Activated naive CD8-positive, alpha-beta T cell treated with anti-CD3 and anti-CD28 coated beads, Interleukin-2, amount 10 ng/mL, durations not matched to agents 7 days and 5 days (primary cell): ENCODE measurements at regions not wholly inside any gene's neighbourhood (a gene's known extent, or its start where the extent isn't known, plus 50 kb on each side); places are given as distances from the start of the nearest gene placed in this dataset.
"Not testable (repeated sequence)": the region's sequence is repeated elsewhere in the genome, so short reads cannot be mapped to it uniquely, and the experiment has no call there.

ENCODE experiments used
- ATAC-seq: fragments of 150-1000 bp; cut with Tn5 transposase; one replicate; pipeline ENCODE4 v1.10.0; 2021; ENCODE audit warnings: low read depth, moderate library complexity
- POLR2A ChIA-PET: fragments of 350-600 bp; sonication (Branson Sonifier 250); formaldehyde crosslinking; loops from one replicate; lab custom pipeline; 2021; ENCODE audit warnings: antibody characterized with exemption; lab: Charles Lee
- DNase-seq: peaks from one replicate; pipeline ENCODE4 v3.0.0; 2021
- H3K27ac Mint-ChIP-seq: one replicate; pipeline ENCODE4 v1.8.0; 2022; ENCODE audit warnings: mild to moderate bottlenecking, mixed read lengths
- H3K27me3 Mint-ChIP-seq: one replicate; pipeline ENCODE4 v1.8.0; 2022; ENCODE audit warnings: mild to moderate bottlenecking, moderate library complexity, mixed read lengths
- H3K36me3 Mint-ChIP-seq: one replicate; pipeline ENCODE4 v1.8.0; 2021; ENCODE audit warnings: mild to moderate bottlenecking, mixed read lengths
- H3K4me1 Mint-ChIP-seq: one replicate; pipeline ENCODE4 v1.8.0; 2021; ENCODE audit warnings: mixed read lengths
- H3K4me3 Mint-ChIP-seq: one replicate; pipeline ENCODE4 v1.8.0; 2022; ENCODE audit warnings: mild to moderate bottlenecking, moderate library complexity, mixed read lengths
- H3K9me3 Mint-ChIP-seq: one replicate; pipeline ENCODE4 v1.8.0; 2021; ENCODE audit warnings: mixed read lengths

- H3K27ac Mint-ChIP-seq = no peak overlapping the region
- DNase-seq (no peak), ATAC-seq (no peak)
- H3K4me1 Mint-ChIP-seq = no peaks in the 10 kb centered on the region
- POLR2A ChIA-PET = no interaction called here
- no peaks in the 10 kb centered on the region for H3K27me3 Mint-ChIP-seq
- H3K4me3 Mint-ChIP-seq = no peak overlapping the region
- peaks cover 3% of the 10 kb centered on the region for H3K9me3 Mint-ChIP-seq
- no peaks in the 10 kb centered on the region for H3K36me3 Mint-ChIP-seq
Observed at GRCh38 chr10:35937546-35937945, 295.4 kb upstream of the FZD8 start.

DNA sequence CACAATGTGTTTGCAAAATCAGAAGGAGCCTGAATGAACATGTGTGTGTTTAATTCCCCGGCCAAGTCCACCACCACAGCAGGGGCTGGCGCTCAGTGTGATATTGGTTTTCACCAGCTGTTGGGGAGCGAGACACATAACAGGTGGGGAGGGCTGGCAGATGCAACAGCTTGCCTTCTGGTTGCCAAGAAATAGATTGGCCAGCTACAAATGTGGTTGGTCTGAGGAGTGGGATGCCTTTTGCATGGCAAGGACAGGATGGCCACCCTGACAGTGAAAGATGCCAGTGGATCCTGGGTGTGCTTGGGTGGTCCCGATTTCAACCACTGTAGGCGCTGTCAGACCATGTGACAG is 292.5 kb upstream of the FZD8 start:
- POLR2A ChIA-PET = no interaction called here
- H3K27me3 Mint-ChIP-seq = no peaks in the 10 kb centered on the region
- peaks cover 3% of the 10 kb centered on the region for H3K9me3 Mint-ChIP-seq
- no peak overlapping the region for H3K4me3 Mint-ChIP-seq
- ATAC-seq (no peak), DNase-seq (no peak)
- no peaks in the 10 kb centered on the region for H3K36me3 Mint-ChIP-seq
- no peaks in the 10 kb centered on the region for H3K4me1 Mint-ChIP-seq
- no peak overlapping the region for H3K27ac Mint-ChIP-seq

GRCh38 chr10:35933940-35934641 is 292.0 kb upstream of the FZD8 start:
- Mint-ChIP-seq H3K4me3 (no peak overlapping the region), H3K36me3 (no peaks in the 10 kb centered on the region), H3K9me3 (peaks cover 3% of the 10 kb centered on the region), H3K27me3 (no peaks in the 10 kb centered on the region), H3K4me1 (no peaks in the 10 kb centered on the region), H3K27ac (no peak overlapping the region)
- ATAC-seq (no peak), DNase-seq (no peak)
- POLR2A ChIA-PET = no interaction called here

- POLR2A ChIA-PET = no interaction called here
- H3K27ac Mint-ChIP-seq = no peak overlapping the region
- DNase-seq (no peak), ATAC-seq (no peak)
- peaks cover 3% of the 10 kb centered on the region for H3K9me3 Mint-ChIP-seq
- H3K27me3 Mint-ChIP-seq = no peaks in the 10 kb centered on the region
- no peak overlapping the region for H3K4me3 Mint-ChIP-seq
- no peaks in the 10 kb centered on the region for H3K4me1 Mint-ChIP-seq
- no peaks in the 10 kb centered on the region for H3K36me3 Mint-ChIP-seq
Observed at GRCh38 chr10:35933491-35933890, 291.4 kb upstream of the FZD8 start.

GRCh38 chr10:35929962-35930361 is 287.9 kb upstream of the FZD8 start:
- H3K27ac Mint-ChIP-seq, POLR2A ChIA-PET, DNase-seq, H3K27me3 Mint-ChIP-seq, H3K9me3 Mint-ChIP-seq, H3K4me3 Mint-ChIP-seq, H3K4me1 Mint-ChIP-seq, H3K36me3 Mint-ChIP-seq, ATAC-seq: not testable (repeated sequence)

DNA sequence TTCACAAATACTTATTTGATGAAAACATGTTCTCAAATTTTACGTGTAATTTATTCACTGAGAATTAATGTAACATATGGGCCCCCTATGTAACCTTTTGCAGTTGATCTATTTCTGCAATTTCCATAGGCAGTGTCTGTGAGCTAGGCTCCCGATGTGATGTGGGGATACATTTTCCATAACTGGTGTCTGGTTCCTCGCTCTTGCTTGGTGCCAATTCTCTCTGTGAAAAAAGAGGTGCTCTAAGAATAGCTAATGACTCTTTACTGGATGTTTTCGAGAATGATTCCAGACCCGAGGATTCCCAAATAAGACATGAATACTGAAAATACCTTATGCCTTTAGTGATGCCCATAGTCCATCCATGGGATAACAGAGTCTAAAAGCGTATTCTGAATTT is 286.7 kb upstream of the FZD8 start:
- Mint-ChIP-seq H3K9me3 (no peaks in the 10 kb centered on the region), H3K4me3 (no peak overlapping the region), H3K4me1 (no peaks in the 10 kb centered on the region), H3K27ac (no peak overlapping the region), H3K36me3 (no peaks in the 10 kb centered on the region), H3K27me3 (no peaks in the 10 kb centered on the region)
- ATAC-seq (no peak), DNase-seq (no peak)
- POLR2A ChIA-PET = no interaction called here

- Mint-ChIP-seq H3K4me3 (no peak overlapping the region), H3K27ac (no peak overlapping the region), H3K9me3 (no peaks in the 10 kb centered on the region), H3K4me1 (no peaks in the 10 kb centered on the region), H3K36me3 (no peaks in the 10 kb centered on the region), H3K27me3 (no peaks in the 10 kb centered on the region)
- ATAC-seq = no peak
- no peak for DNase-seq
- POLR2A ChIA-PET = no interaction called here
Observed at GRCh38 chr10:35927990-35928488, 285.9 kb upstream of the FZD8 start.

GRCh38 chr10:35927341-35927740 is 285.2 kb upstream of the FZD8 start:
- Mint-ChIP-seq H3K4me3 (no peak overlapping the region), H3K4me1 (no peaks in the 10 kb centered on the region), H3K27ac (no peak overlapping the region), H3K36me3 (no peaks in the 10 kb centered on the region), H3K27me3 (no peaks in the 10 kb centered on the region), H3K9me3 (no peaks in the 10 kb centered on the region)
- POLR2A ChIA-PET = no interaction called here
- ATAC-seq (no peak), DNase-seq (no peak)

DNA sequence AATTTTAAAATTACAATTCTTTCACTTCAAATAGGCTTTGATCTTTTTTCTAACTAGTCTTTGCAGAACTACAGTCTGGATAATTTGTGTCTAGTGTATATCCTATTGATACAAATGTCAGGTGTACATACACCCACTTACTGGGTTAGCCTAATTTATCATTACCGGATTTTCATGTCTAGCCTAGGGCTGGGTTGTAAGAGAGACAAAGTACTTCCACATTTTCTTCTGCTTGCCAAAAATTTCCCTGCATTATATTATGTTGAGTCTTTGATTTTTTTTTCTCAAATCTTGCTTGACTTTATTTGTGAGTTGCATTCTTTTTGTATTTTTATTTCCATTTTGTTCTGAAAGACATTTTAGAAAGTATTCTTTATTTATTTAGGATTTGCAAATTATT is 284.8 kb upstream of the FZD8 start:
- ATAC-seq = no peak
- H3K4me1 Mint-ChIP-seq = no peaks in the 10 kb centered on the region
- POLR2A ChIA-PET = no interaction called here

DNA sequence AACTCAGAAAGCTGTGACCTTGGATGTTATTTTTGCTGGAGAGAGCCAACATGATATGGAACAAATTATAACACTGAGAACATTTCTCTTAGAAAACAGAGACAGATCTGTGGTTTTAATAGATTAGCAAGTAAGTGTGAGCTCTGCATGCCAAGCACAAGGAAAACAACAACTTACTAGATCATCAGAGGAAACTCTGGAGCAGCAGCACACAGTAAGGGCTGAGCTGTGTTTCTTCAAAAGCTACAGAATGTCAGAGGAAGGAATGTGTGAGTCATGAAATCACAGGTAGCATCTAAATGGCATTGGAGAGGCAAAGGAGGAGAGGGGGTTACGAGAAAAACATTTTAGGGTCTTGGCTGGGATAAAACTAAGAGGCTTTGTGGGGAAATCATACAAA is 283.4 kb upstream of the FZD8 start:
- Mint-ChIP-seq H3K27ac (no peak overlapping the region), H3K4me1 (no peaks in the 10 kb centered on the region), H3K36me3 (no peaks in the 10 kb centered on the region), H3K27me3 (no peaks in the 10 kb centered on the region), H3K9me3 (no peaks in the 10 kb centered on the region), H3K4me3 (no peak overlapping the region)
- no peak for ATAC-seq
- POLR2A ChIA-PET = no interaction called here
- DNase-seq = no peak

More for the DNA sequence above, 284.8 kb upstream of the FZD8 start:
- no peaks in the 10 kb centered on the region for H3K9me3 Mint-ChIP-seq
- no peaks in the 10 kb centered on the region for H3K36me3 Mint-ChIP-seq
- no peaks in the 10 kb centered on the region for H3K27me3 Mint-ChIP-seq
- DNase-seq = no peak
- H3K4me3 Mint-ChIP-seq = no peak overlapping the region
- H3K27ac Mint-ChIP-seq = no peak overlapping the region

DNA sequence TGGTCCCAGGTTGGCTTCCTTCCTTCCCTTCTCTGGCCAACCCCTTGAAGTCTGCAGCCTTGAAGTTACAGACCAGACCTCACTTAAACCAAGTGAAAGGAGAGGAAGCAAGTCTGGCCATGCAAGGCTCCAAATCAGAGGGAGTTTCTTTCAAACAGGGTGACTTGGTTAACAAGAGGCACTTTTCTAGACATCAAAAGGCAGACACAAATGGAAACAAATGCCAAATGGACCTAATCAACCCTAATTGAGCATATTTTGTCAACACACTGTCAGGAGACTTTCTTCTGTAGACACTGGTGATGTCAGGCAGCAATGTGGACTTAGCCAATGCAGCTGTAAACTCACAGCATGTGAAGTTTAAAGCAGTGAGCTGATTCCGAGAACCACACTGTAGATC is 282.7 kb upstream of the FZD8 start:
- H3K4me1 Mint-ChIP-seq = no peaks in the 10 kb centered on the region
- no peaks in the 10 kb centered on the region for H3K36me3 Mint-ChIP-seq
- DNase-seq (no peak), ATAC-seq (no peak)
- no peak overlapping the region for H3K27ac Mint-ChIP-seq
- no peak overlapping the region for H3K4me3 Mint-ChIP-seq
- POLR2A ChIA-PET = no interaction called here
- no peaks in the 10 kb centered on the region for H3K27me3 Mint-ChIP-seq
- H3K9me3 Mint-ChIP-seq = no peaks in the 10 kb centered on the region

GRCh38 chr10:35922876-35923600 is 280.9 kb upstream of the FZD8 start:
- POLR2A ChIA-PET = no interaction called here
- no peak for ATAC-seq

DNA sequence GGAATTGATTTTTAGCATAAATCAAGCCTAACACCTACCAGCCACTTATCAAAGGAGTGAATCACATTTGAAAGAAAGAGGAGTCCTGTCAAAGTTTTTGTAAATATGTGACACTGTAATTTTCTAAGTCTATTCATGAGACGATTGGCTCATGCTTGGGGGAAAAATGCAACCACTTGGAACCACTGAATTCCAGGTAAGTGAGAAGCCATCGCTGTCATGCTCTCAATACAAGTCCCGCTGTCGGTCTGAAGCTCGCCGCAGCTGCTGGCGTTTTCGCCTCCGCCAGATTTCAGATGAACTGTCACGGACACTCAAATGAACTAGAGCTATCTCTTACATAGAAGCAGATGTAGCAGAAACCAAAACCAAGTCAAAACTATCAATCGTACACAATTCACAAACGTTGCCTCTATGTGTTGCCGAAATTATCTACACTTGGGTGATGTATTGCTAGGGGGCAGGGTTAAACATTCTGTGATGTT is 279.8 kb upstream of the FZD8 start:
- ATAC-seq (no peak), DNase-seq (no peak)
- Mint-ChIP-seq H3K36me3 (no peaks in the 10 kb centered on the region), H3K9me3 (no peaks in the 10 kb centered on the region), H3K4me1 (no peaks in the 10 kb centered on the region), H3K4me3 (no peak overlapping the region), H3K27ac (no peak overlapping the region), H3K27me3 (no peaks in the 10 kb centered on the region)
- POLR2A ChIA-PET = no interaction called here

More at GRCh38 chr10:35922876-35923600, 280.9 kb upstream of the FZD8 start:
- no peaks in the 10 kb centered on the region for H3K9me3 Mint-ChIP-seq
- DNase-seq = no peak
- H3K4me3 Mint-ChIP-seq = no peak overlapping the region
- no peaks in the 10 kb centered on the region for H3K27me3 Mint-ChIP-seq
- no peaks in the 10 kb centered on the region for H3K36me3 Mint-ChIP-seq
- no peak overlapping the region for H3K27ac Mint-ChIP-seq
- no peaks in the 10 kb centered on the region for H3K4me1 Mint-ChIP-seq

DNA sequence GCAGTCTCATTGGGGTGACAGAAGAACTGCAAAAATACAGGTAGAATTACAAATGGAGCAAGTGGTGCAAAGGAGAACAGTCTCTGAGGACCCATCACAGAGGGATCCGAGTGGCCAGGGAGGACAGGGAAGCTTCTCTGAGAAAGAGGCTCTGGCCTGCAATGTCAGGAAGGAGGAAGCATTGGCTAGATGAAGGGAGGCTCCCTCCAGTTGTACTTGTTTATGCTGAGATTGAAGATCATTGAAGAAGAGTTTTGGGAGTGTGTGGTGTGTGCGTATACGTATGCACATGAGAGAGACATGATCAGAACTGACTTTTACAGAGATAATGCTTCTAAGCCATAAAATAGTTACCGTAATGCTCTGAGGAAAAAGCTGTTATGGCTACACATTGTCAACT is 274.7 kb upstream of the FZD8 start:
- Mint-ChIP-seq H3K27ac (no peak overlapping the region), H3K36me3 (no peaks in the 10 kb centered on the region), H3K27me3 (no peaks in the 10 kb centered on the region), H3K9me3 (no peaks in the 10 kb centered on the region), H3K4me3 (no peak overlapping the region), H3K4me1 (no peaks in the 10 kb centered on the region)
- ATAC-seq = no peak
- POLR2A ChIA-PET = no interaction called here
- no peak for DNase-seq
